ENCODE measurements at regions not wholly inside any gene's neighbourhood (a gene's known extent, or its start where the extent isn't known, plus 50 kb on each side); places are given as distances from the start of the nearest gene placed in this dataset.

GRCh38 chr3:66948041-66948440, 50.1 kb upstream of the KBTBD8 start:
- TF ChIP-seq CTCF (conservative IDR thresholded peaks at IDR 0.05 in 1 of 2, IDR thresholded peaks at IDR 0.05 in 1 of 2; ENCODE audit: extremely low read depth in 1 of 2, insufficient read depth in 1 of 2, low read depth in 1 of 2, low read length in 2 of 2), result no peak
- no peak for TF ChIP-seq EZH2 (IDR thresholded peaks at IDR 0.05; ENCODE audit: borderline replicate concordance, low read length)
